Neural crest cell (in vitro differentiated cells): ENCODE measurements at regions not wholly inside any gene's neighbourhood (a gene's known extent, or its start where the extent isn't known, plus 50 kb on each side); places are given as distances from the start of the nearest gene placed in this dataset.

Experiments
- DNase-seq: peaks from one replicate; pipeline ENCODE4 v3.0.0; 2021; ENCODE audit warnings: low read depth, mixed read lengths, low spot score
- H3K27ac Mint-ChIP-seq: one replicate; pipeline ENCODE4 v1.8.0; 2021; ENCODE audit warnings: mild to moderate bottlenecking, mixed read lengths; ENCODE audit not compliant: unreplicated experiment
- H3K27me3 Mint-ChIP-seq: 2 replicates; pipeline ENCODE4 v1.8.0; 2021; ENCODE audit warnings: low read depth, mild to moderate bottlenecking, mixed read lengths
- H3K36me3 Mint-ChIP-seq: 2 replicates; pipeline ENCODE4 v1.8.0; 2021; ENCODE audit warnings: low read depth, mild to moderate bottlenecking, mixed read lengths
- H3K4me1 Mint-ChIP-seq: 2 replicates; pipeline ENCODE4 v1.8.0; 2021; ENCODE audit warnings: mixed read lengths
- H3K4me3 Mint-ChIP-seq: one replicate; pipeline ENCODE4 v1.8.0; 2021; ENCODE audit warnings: mild to moderate bottlenecking, mixed read lengths
- H3K9me3 Mint-ChIP-seq: 2 replicates; pipeline ENCODE4 v1.8.0; 2021; ENCODE audit warnings: mixed read lengths
- CTCF ChIP-seq: fragments of 200-600 bp; sonication (generic); conservative IDR thresholded peaks from 2 replicates; pipeline ENCODE4 v1.5.0; 2021; ENCODE audit warnings: antibody characterized with exemption, mild to moderate bottlenecking

- no peak overlapping the region for H3K27ac Mint-ChIP-seq
- H3K27me3 Mint-ChIP-seq: no peaks in the 10 kb centered on the region
- no peak overlapping the region for H3K4me3 Mint-ChIP-seq
- peaks cover 13% of the 10 kb centered on the region for H3K4me1 Mint-ChIP-seq
- peaks cover 5% of the 10 kb centered on the region for H3K9me3 Mint-ChIP-seq
- DNase-seq: no peak
- peaks cover 7% of the 10 kb centered on the region for H3K36me3 Mint-ChIP-seq
- no peak for TF ChIP-seq CTCF
Observed at GRCh38 chrX:40188573-40189417, 91.0 kb upstream of the BCOR start.

GRCh38 chrX:40184968-40185367, 87.2 kb upstream of the BCOR start:
- peaks cover 7% of the 10 kb centered on the region for H3K36me3 Mint-ChIP-seq
- no peak for DNase-seq
- H3K4me3 Mint-ChIP-seq: no peak overlapping the region
- TF ChIP-seq CTCF: no peak
- no peak overlapping the region for H3K27ac Mint-ChIP-seq
- peaks cover 18% of the 10 kb centered on the region for H3K4me1 Mint-ChIP-seq
- peaks cover 6% of the 10 kb centered on the region for H3K9me3 Mint-ChIP-seq
- no peaks in the 10 kb centered on the region for H3K27me3 Mint-ChIP-seq

GRCh38 chrX:40182615-40183014, 84.9 kb upstream of the BCOR start:
- H3K27ac Mint-ChIP-seq: no peak overlapping the region
- peaks cover 15% of the 10 kb centered on the region for H3K4me1 Mint-ChIP-seq
- H3K4me3 Mint-ChIP-seq: no peak overlapping the region
- peaks cover 7% of the 10 kb centered on the region for H3K36me3 Mint-ChIP-seq
- H3K27me3 Mint-ChIP-seq: no peaks in the 10 kb centered on the region
- no peak for DNase-seq
- H3K9me3 Mint-ChIP-seq: peaks cover 6% of the 10 kb centered on the region
- TF ChIP-seq CTCF: no peak

GRCh38 chrX:40182095-40182494, 84.3 kb upstream of the BCOR start:
- DNase-seq: no peak
- Mint-ChIP-seq H3K4me1 (peaks cover 18% of the 10 kb centered on the region), H3K4me3 (no peak overlapping the region), H3K36me3 (peaks cover 7% of the 10 kb centered on the region), H3K27ac (no peak overlapping the region), H3K9me3 (peaks cover 6% of the 10 kb centered on the region), H3K27me3 (no peaks in the 10 kb centered on the region)
- TF ChIP-seq CTCF: no peak

- Mint-ChIP-seq H3K9me3 (peaks cover 2% of the 10 kb centered on the region), H3K36me3 (no peaks in the 10 kb centered on the region), H3K27ac (no peak overlapping the region), H3K4me1 (peaks cover 26% of the 10 kb centered on the region), H3K4me3 (peak overlapping the region; percentile 76), H3K27me3 (peaks cover 6% of the 10 kb centered on the region)
- no peak for TF ChIP-seq CTCF
- no peak for DNase-seq
Observed at GRCh38 chrX:40179283-40179682, 81.5 kb upstream of the BCOR start.
